ENCODE measurements at regions not wholly inside any gene's neighbourhood (a gene's known extent, or its start where the extent isn't known, plus 50 kb on each side); places are given as distances from the start of the nearest gene placed in this dataset.

- Histone ChIP-seq H3K9me3 (no peaks in the 10 kb centered on the region), H3K27ac (no peak overlapping the region), H3K36me3 (no peaks in the 10 kb centered on the region), H3K4me1 (no peaks in the 10 kb centered on the region), H3K27me3 (no peaks in the 10 kb centered on the region), H3K4me3 (no peak overlapping the region)
- ATAC-seq (no peak), DNase-seq (no peak)
- intact Hi-C loops (cut with DNase I; ENCODE audit: low total_unique reads) (no loop called here), in situ Hi-C loops (cut with MboI; ENCODE audit: low sequenced_read_pairs in 4 of 4) (no loop called here)
- no peak for TF ChIP-seq POLR2A (IDR thresholded peaks at IDR 0.05)
- no peak for TF ChIP-seq CTCF (IDR thresholded peaks at IDR 0.05 in 4 of 5, conservative IDR thresholded peaks at IDR 0.05 in 1 of 5)
Measured at GRCh38 chr3:5041315-5041714, 62.1 kb downstream of the BHLHE40 start.

- intact Hi-C loops (cut with DNase I; ENCODE audit: low total_unique reads), result no loop called here
- no peaks in the 10 kb centered on the region for H3K27me3 ChIP-seq
- no peaks in the 10 kb centered on the region for H3K9me3 ChIP-seq
- H3K36me3 ChIP-seq, result no peaks in the 10 kb centered on the region
- DNase-seq (no peak), ATAC-seq (no peak)
- H3K27ac ChIP-seq, result no peak overlapping the region
- H3K4me3 ChIP-seq, result no peak overlapping the region
- no peak for TF ChIP-seq CTCF (IDR thresholded peaks at IDR 0.05 in 4 of 5, conservative IDR thresholded peaks at IDR 0.05 in 1 of 5)
- TF ChIP-seq POLR2A (IDR thresholded peaks at IDR 0.05), result no peak
- H3K4me1 ChIP-seq, result peaks cover 5 to 11% of the 10 kb centered on the region in 2 donors
- in situ Hi-C loops (cut with MboI; ENCODE audit: low sequenced_read_pairs in 4 of 4), result no loop called here
Measured at GRCh38 chr3:5045961-5046360, 66.7 kb downstream of the BHLHE40 start.

- in situ Hi-C loops (cut with MboI; ENCODE audit: low sequenced_read_pairs in 4 of 4) (no loop called here), intact Hi-C loops (cut with DNase I; ENCODE audit: low total_unique reads) (no loop called here)
Measured at GRCh38 chr3:5047764-5048419, 68.7 kb downstream of the BHLHE40 start.

GRCh38 chr3:5051772-5052171 is 70.3 kb upstream of the ARL8B start:
- no peaks in the 10 kb centered on the region for H3K36me3 ChIP-seq
- in situ Hi-C loops (cut with MboI; ENCODE audit: low sequenced_read_pairs in 4 of 4) (loop anchor here in 2 of 4 donors (10.0 kb wide), 1 partner anchor 337 kb away; no protein-coding TSS in a partner anchor), intact Hi-C loops (cut with DNase I; ENCODE audit: low total_unique reads) (loop anchor here (1.0 to 5.0 kb wide), 7 partner anchors 21 to 244 kb away; partner anchors contain the start of gene ARL8B)
- DNase-seq, result peak; percentile 91 to 95
- H3K9me3 ChIP-seq, result no peaks in the 10 kb centered on the region
- H3K27ac ChIP-seq, result peak overlapping the region; percentile 83 to 92 (median 86)
- peak; percentile 91 to 94 for ATAC-seq
- H3K4me1 ChIP-seq, result peaks cover 43 to 48% of the 10 kb centered on the region in 2 donors
- TF ChIP-seq POLR2A (IDR thresholded peaks at IDR 0.05) (peak in 1 of 2 donors; percentile 35), CTCF (IDR thresholded peaks at IDR 0.05 in 4 of 5, conservative IDR thresholded peaks at IDR 0.05 in 1 of 5) (peak in 1 of 5 experiments; percentile 10)
- H3K4me3 ChIP-seq, result no peak overlapping the region
- H3K27me3 ChIP-seq, result no peaks in the 10 kb centered on the region

More at GRCh38 chr3:5047764-5048419, 68.7 kb downstream of the BHLHE40 start:
- Histone ChIP-seq H3K4me3 (no peak overlapping the region), H3K4me1 (peaks cover 22 to 27% of the 10 kb centered on the region in 2 donors), H3K27me3 (no peaks in the 10 kb centered on the region), H3K27ac (no peak overlapping the region), H3K36me3 (no peaks in the 10 kb centered on the region), H3K9me3 (no peaks in the 10 kb centered on the region)
- TF ChIP-seq CTCF (IDR thresholded peaks at IDR 0.05 in 4 of 5, conservative IDR thresholded peaks at IDR 0.05 in 1 of 5), result no peak
- TF ChIP-seq POLR2A (IDR thresholded peaks at IDR 0.05), result no peak
- DNase-seq (no peak), ATAC-seq (no peak)

Data from gastrocnemius medialis (tissue), 4 donors.